T47D (cell line): ENCODE measurements at regions not wholly inside any gene's neighbourhood (a gene's known extent, or its start where the extent isn't known, plus 50 kb on each side); places are given as distances from the start of the nearest gene placed in this dataset.

Experiments used
- DNase-seq, 2 experiments: peaks; one replicate each; pipeline versions ENCODE4 v3.0.0 to v3.0.0-alpha.2; 2011 to 2012; ENCODE audit warnings: low read depth in 1 of 2, low spot score in 1 of 2
- JUND ChIP-seq: IDR thresholded peaks from 2 replicates; pipeline ENCODE4 v1.6.1; 2012; ENCODE audit warnings: low read depth
- in situ Hi-C: cut with HindIII; loops from 2 replicates; pipeline ENCODE4 v1.10.0; 2016; ENCODE audit warnings: low sequenced_read_pairs, low pct_unique_long_range_greater_than_20kb

DNA sequence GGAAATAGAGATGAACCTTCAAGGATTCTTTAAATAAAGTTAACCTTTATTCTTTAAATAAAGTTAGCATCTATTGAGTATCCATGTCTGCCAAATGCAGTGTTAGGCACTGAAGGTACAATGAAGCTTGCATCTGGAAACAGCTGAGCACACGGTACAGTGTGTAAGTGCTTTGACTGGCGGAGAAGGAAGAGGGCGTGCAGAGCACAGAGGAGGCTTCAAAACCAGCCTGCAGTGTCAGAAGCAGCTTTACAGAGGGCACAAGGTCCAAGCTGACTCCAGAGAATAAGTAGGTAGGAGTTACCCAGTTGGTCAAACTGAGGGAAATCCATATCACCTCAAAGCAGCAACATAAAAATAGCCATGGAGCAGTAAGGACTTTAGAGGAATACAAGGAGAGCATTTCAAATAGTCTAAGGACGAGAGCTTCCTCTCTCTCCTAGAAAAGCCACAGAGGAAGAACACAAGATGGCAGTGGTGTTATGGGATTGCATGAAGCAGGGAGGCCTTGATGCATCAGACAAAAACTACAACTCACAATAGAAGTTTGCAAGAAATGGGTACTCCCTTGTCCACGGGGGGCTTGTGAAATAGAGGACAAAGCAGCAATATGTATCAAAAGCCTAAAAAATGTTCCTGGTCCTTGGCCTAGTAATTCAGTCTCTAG, 60.3 kb upstream of the PPP2R3A start:
- in situ Hi-C loops: no loop called here
- no peak for TF ChIP-seq JUND
- DNase-seq: peak in 1 of 2 experiments; percentile 69

DNA sequence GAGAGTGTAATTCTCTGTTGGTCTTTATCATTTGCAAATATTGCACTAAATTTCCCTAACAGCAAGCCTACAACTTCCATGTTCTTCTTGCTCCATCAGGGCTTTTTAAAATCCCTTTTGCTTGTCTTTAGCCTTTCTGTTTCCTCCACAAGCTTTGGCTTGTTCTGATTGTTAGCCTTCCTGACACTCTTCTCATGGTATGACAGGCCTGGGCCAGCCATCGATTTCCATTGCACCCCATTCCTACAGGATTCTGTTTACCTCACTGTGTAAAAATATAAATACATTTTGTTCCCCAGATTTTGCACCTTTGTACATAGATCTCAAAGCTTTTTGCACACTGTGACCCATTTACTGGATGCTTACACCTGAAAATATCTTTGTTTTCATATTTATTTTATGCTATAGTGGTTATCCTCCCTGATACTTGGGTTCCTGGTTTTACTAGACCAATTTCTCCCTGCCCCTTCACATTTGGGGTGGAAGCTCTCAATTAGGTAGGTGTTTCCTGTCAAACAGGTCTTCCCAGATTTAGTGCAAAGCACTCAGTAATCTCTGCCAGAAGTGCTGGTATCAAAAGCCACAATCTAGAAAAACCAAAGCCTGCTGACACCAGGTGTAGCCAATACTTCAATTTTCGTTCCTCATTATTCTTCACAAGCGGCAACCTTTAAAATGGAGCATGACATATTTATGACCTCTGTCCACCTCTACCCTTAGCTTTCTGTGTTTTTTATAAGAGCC, 57.9 kb upstream of the PPP2R3A start:
- DNase-seq: peak in 1 of 2 experiments; percentile 64
- TF ChIP-seq JUND: no peak
- in situ Hi-C loops: no loop called here

DNA sequence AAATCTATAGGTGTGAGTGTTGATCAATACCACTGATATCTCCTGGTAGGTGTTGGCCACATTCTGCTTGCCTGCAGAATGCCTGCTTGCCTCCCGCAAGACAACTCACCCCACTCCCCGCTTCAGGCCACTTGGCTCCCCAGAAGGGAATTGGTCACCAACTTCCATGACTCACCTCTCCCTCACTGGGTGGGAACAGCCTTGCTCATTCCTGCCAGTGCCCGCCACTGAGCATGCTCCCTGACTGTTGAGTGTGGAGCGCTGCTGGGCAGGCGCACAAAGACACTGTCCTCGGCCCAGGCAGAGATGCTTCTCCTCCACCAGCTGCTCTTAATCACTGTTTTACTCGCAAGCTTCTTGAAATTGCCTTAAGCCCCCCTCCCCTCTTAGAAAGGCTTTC, 57.3 kb upstream of the PPP2R3A start:
- in situ Hi-C loops: no loop called here
- no peak for TF ChIP-seq JUND

DNA sequence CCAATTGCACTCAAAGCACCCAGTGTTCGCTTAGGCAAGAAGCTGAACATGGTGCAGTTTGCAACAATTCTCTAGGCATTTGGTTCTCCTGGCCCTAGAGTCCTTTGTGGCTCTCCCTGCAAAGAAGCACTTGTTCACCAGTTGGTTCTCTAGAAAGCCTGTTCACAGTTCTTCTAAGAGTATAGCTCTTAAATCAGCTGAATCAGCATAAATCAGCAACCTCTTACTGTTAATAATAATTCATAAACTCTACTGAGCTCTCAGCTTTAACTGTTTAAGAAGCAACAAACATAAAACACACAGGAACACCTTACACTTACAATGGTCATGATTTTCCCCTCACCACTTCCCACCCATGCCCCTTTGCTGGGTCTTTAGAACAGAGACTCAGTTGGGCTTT, 56.8 kb upstream of the PPP2R3A start:
- no peak for DNase-seq
- in situ Hi-C loops: no loop called here
- no peak for TF ChIP-seq JUND

More for the DNA sequence above, 57.3 kb upstream of the PPP2R3A start:
- no peak for DNase-seq

- DNase-seq: no peak
- TF ChIP-seq JUND: no peak
- in situ Hi-C loops: no loop called here
Measured at GRCh38 chr3:135911110-135911509, 54.4 kb upstream of the PPP2R3A start.

- in situ Hi-C loops: no loop called here
- no peak for TF ChIP-seq JUND
- no peak for DNase-seq
Measured at GRCh38 chr3:135915206-135915605, 50.3 kb upstream of the PPP2R3A start.
